Neural progenitor cell (in vitro differentiated cells): ENCODE measurements at regions not wholly inside any gene's neighbourhood (a gene's known extent, or its start where the extent isn't known, plus 50 kb on each side); places are given as distances from the start of the nearest gene placed in this dataset.

ENCODE experiments used
- DNase-seq: peaks from one replicate; pipeline ENCODE4 v3.0.0-alpha.2; 2016; ENCODE audit warnings: low spot score
- H2AFZ ChIP-seq: fragments of 200-600 bp; sonication (generic); replicated peaks from 2 replicates; pipeline ENCODE4 v1.6.1; 2016; ENCODE audit warnings: antibody characterized with exemption
- H3F3A ChIP-seq: fragments of 200-600 bp; sonication (generic); 2 replicates; pipeline ENCODE4 v1.6.1; 2016; ENCODE audit warnings: antibody characterized with exemption, low read depth
- H3K27ac ChIP-seq: fragments of 200-600 bp; sonication (generic); 2 replicates; pipeline ENCODE4 v1.5.1; 2016; ENCODE audit warnings: mild to moderate bottlenecking
- H3K27me3 ChIP-seq: fragments of 200-600 bp; sonication (generic); 2 replicates; pipeline ENCODE4 v1.6.1; 2016; ENCODE audit warnings: mild to moderate bottlenecking, moderate library complexity
- H3K36me3 ChIP-seq: fragments of 200-600 bp; sonication (generic); 2 replicates; pipeline ENCODE4 v1.5.1; 2016
- H3K4me1 ChIP-seq: fragments of 200-600 bp; sonication (generic); 2 replicates; pipeline ENCODE4 v1.6.1; 2016; ENCODE audit warnings: mixed run types
- H3K4me2 ChIP-seq: fragments of 200-600 bp; sonication (generic); 2 replicates; pipeline ENCODE4 v1.6.1; 2016
- H3K4me3 ChIP-seq: fragments of 200-600 bp; sonication (generic); 2 replicates; pipeline ENCODE4 v1.5.1; 2016
- H3K79me2 ChIP-seq: fragments of 200-600 bp; sonication (generic); 2 replicates; pipeline ENCODE4 v1.6.1; 2016; ENCODE audit warnings: low read depth
- H3K9ac ChIP-seq: fragments of 200-600 bp; sonication (generic); 2 replicates; pipeline ENCODE4 v1.6.1; 2016
- H3K9me3 ChIP-seq: fragments of 200-600 bp; sonication (generic); 2 replicates; pipeline ENCODE4 v1.5.1; 2016; ENCODE audit warnings: low read depth
- H4K20me1 ChIP-seq: fragments of 200-600 bp; sonication (generic); 2 replicates; pipeline ENCODE4 v1.6.1; 2016; ENCODE audit warnings: low read depth
- H3K27ac Mint-ChIP-seq: 3 replicates; pipeline ENCODE4 v1.8.0; 2021; ENCODE audit warnings: mixed read lengths
- H3K27me3 Mint-ChIP-seq: 2 replicates; pipeline ENCODE4 v1.8.0; 2022; ENCODE audit warnings: low read depth, mild to moderate bottlenecking, inconsistent platforms, moderate library complexity, mixed read lengths; ENCODE audit not compliant: insufficient read depth
- H3K36me3 Mint-ChIP-seq: 3 replicates; pipeline ENCODE4 v1.8.0; 2021; ENCODE audit warnings: mixed read lengths
- H3K4me1 Mint-ChIP-seq: 3 replicates; pipeline ENCODE4 v1.8.0; 2021; ENCODE audit warnings: mixed read lengths
- H3K4me3 Mint-ChIP-seq: 3 replicates; pipeline ENCODE4 v1.8.0; 2021; ENCODE audit warnings: mild to moderate bottlenecking, moderate library complexity, mixed read lengths
- H3K9me3 Mint-ChIP-seq: 3 replicates; pipeline ENCODE4 v1.8.0; 2020; ENCODE audit warnings: mixed read lengths
- EZH2 ChIP-seq: fragments of 200-600 bp; sonication (generic); IDR thresholded peaks from 2 replicates; pipeline ENCODE4 v1.6.1; 2017; ENCODE audit warnings: antibody characterized with exemption, mild to moderate bottlenecking, moderate library complexity
- EZH2phosphoT487 ChIP-seq: fragments of 200-600 bp; sonication (generic); IDR thresholded peaks from 2 replicates; pipeline ENCODE4 v1.6.1; 2017; ENCODE audit warnings: antibody characterized with exemption
- TF ChIP-seq, protein P1 (sequence below): fragments of 200-600 bp; sonication (generic); IDR thresholded peaks from 2 replicates; pipeline ENCODE4 v1.5.1; 2017; ENCODE audit warnings: antibody characterized with exemption, mild to moderate bottlenecking

DNA sequence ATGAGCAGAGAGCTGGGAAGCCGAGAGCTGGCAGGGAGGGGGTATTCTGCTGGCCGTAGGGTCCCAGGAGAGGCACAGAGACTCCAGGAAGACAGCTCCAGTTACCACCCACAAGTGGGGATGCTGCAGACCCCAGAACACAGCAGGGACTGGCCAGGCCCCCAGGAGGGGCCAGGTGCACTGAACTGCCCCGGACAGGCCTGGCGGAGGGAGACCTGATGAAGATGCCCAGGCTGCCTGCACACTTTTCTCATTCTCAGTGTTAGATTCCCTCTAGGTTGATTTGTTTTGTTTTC, 110.8 kb downstream of the CPZ start:
- Histone ChIP-seq H3K9ac (no peak overlapping the region), H3K36me3 (no peaks in the 10 kb centered on the region), H3K27ac (no peak overlapping the region), H3K4me1 (peaks cover 32% of the 10 kb centered on the region), H3K4me3 (no peak overlapping the region), H3K4me2 (no peak overlapping the region), H3F3A (peaks cover 11% of the 10 kb centered on the region), H3K79me2 (no peaks in the 10 kb centered on the region), H2AFZ (no peak overlapping the region), H4K20me1 (no peaks in the 10 kb centered on the region), H3K27me3 (no peaks in the 10 kb centered on the region), H3K9me3 (no peaks in the 10 kb centered on the region)
- TF ChIP-seq, protein P1, sequence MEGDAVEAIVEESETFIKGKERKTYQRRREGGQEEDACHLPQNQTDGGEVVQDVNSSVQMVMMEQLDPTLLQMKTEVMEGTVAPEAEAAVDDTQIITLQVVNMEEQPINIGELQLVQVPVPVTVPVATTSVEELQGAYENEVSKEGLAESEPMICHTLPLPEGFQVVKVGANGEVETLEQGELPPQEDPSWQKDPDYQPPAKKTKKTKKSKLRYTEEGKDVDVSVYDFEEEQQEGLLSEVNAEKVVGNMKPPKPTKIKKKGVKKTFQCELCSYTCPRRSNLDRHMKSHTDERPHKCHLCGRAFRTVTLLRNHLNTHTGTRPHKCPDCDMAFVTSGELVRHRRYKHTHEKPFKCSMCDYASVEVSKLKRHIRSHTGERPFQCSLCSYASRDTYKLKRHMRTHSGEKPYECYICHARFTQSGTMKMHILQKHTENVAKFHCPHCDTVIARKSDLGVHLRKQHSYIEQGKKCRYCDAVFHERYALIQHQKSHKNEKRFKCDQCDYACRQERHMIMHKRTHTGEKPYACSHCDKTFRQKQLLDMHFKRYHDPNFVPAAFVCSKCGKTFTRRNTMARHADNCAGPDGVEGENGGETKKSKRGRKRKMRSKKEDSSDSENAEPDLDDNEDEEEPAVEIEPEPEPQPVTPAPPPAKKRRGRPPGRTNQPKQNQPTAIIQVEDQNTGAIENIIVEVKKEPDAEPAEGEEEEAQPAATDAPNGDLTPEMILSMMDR: no peak
- no peak for TF ChIP-seq EZH2
- TF ChIP-seq EZH2phosphoT487: no peak
- Mint-ChIP-seq H3K36me3 (no peaks in the 10 kb centered on the region), H3K27me3 (peaks cover 22% of the 10 kb centered on the region), H3K27ac (no peak overlapping the region), H3K4me3 (no peak overlapping the region), H3K9me3 (no peaks in the 10 kb centered on the region), H3K4me1 (peaks cover 21% of the 10 kb centered on the region)
- no peak for DNase-seq

DNA sequence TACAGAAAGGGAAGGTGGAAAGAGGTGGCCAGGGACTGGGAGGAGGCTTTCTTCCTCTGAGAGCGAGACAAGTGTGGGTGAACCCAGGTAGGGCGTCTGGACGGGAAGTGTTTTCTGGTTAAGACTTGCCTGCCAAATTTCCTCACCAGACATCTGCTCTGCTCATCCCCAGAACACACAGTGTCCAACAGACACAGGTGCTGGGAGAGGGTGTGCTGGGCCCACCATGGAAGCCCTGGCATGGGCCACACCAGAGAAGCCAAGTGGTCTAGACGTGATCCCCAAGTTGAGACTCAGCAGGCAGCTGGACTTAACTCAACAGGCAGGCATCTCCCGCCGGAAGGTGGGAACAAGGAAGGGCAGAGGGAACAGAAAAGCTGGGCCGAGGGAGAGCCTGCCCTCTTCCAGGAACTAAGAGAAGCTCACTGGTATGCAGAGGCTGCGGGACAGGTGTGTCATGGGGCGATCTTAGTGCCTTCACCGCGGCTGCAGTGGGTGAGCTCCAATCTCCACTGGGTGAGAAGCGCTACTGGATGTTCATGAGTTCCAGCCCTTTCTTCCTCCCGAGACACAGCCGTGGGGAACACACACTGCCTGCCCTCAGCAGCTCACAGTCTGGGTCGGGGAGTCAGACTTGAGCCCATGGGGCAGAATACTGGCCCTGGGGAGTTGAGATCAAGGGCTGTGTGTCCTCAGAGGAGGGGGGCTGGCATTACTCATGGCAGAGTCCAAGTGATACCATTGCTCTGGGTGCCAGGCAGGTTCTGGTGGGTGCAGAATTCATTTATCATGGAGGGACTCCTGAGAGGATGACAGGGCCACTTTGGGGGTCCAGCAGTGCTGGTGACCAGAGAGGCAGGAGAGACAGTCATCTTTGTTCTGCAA, 110.2 kb downstream of the CPZ start:
- no peaks in the 10 kb centered on the region for H3K27me3 ChIP-seq
- H3K36me3 Mint-ChIP-seq: no peaks in the 10 kb centered on the region
- no peaks in the 10 kb centered on the region for H3K9me3 Mint-ChIP-seq
- H3K4me1 ChIP-seq: peaks cover 32% of the 10 kb centered on the region
- no peaks in the 10 kb centered on the region for H3K36me3 ChIP-seq
- no peak overlapping the region for H3K4me2 ChIP-seq
- H3K4me1 Mint-ChIP-seq: peaks cover 21% of the 10 kb centered on the region
- H3F3A ChIP-seq: peaks cover 11% of the 10 kb centered on the region
- no peak overlapping the region for H3K4me3 Mint-ChIP-seq
- DNase-seq: no peak
- H3K9me3 ChIP-seq: no peaks in the 10 kb centered on the region
- H3K27ac Mint-ChIP-seq: no peak overlapping the region
- no peaks in the 10 kb centered on the region for H4K20me1 ChIP-seq
- no peak overlapping the region for H3K27ac ChIP-seq
- peaks cover 24% of the 10 kb centered on the region for H3K27me3 Mint-ChIP-seq
- H3K9ac ChIP-seq: no peak overlapping the region
- no peak overlapping the region for H2AFZ ChIP-seq
- no peaks in the 10 kb centered on the region for H3K79me2 ChIP-seq
- TF ChIP-seq EZH2phosphoT487 (no peak), EZH2 (no peak)
- TF ChIP-seq, protein P1: no peak
- H3K4me3 ChIP-seq: no peak overlapping the region

DNA sequence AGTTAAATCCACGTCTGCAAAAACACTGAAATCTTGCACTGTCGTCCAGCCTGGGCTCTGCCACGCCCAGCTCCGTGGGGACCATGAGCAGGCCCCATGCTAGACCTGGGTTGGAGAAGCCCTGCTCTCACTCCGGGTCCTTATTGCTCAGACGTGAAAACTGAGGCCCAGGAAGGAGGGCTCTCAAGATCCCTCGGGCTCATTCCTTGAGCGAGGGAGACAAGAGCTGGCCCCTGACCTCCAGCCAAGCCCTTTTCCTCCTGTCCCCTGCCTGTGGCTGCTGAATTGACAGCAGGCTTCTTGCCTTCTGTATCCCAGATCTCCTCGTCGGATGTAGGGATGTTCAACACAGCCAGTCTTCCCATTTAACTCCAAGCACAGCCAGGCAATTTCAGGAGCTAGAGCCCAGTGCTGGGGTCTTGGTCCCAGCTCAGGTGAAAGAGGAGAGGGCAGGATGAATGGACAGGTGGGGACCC, 109.5 kb downstream of the CPZ start:
- no peaks in the 10 kb centered on the region for H3K36me3 Mint-ChIP-seq
- no peaks in the 10 kb centered on the region for H3K9me3 ChIP-seq
- H3K4me3 ChIP-seq: no peak overlapping the region
- H2AFZ ChIP-seq: no peak overlapping the region
- H3K9me3 Mint-ChIP-seq: peaks cover 5% of the 10 kb centered on the region
- DNase-seq: no peak
- no peaks in the 10 kb centered on the region for H3K79me2 ChIP-seq
- peaks cover 11% of the 10 kb centered on the region for H3F3A ChIP-seq
- H3K4me3 Mint-ChIP-seq: no peak overlapping the region
- H3K4me1 Mint-ChIP-seq: peaks cover 21% of the 10 kb centered on the region
- no peak overlapping the region for H3K9ac ChIP-seq
- H3K27ac Mint-ChIP-seq: no peak overlapping the region
- H3K36me3 ChIP-seq: no peaks in the 10 kb centered on the region
- H3K27me3 ChIP-seq: no peaks in the 10 kb centered on the region
- H3K27me3 Mint-ChIP-seq: peaks cover 25% of the 10 kb centered on the region
- H3K27ac ChIP-seq: no peak overlapping the region
- H4K20me1 ChIP-seq: no peaks in the 10 kb centered on the region
- H3K4me2 ChIP-seq: no peak overlapping the region
- peaks cover 30% of the 10 kb centered on the region for H3K4me1 ChIP-seq
- no peak for TF ChIP-seq EZH2phosphoT487
- TF ChIP-seq, protein P1: no peak
- no peak for TF ChIP-seq EZH2
